ENCODE measurements at regions not wholly inside any gene's neighbourhood (a gene's known extent, or its start where the extent isn't known, plus 50 kb on each side); places are given as distances from the start of the nearest gene placed in this dataset.

- no peak overlapping the region for H3K4me3 ChIP-seq (ENCODE audit: low read depth, low read length)
- DNase-seq (ENCODE audit: low read depth), result no peak
- no peak for TF ChIP-seq CTCF (conservative IDR thresholded peaks at IDR 0.05; ENCODE audit: low read depth, low read length)
Observed at GRCh38 chr9:14487547-14488185, 173.7 kb upstream of the NFIB start.

GRCh38 chr9:14485366-14485765 is 171.4 kb upstream of the NFIB start:
- no peak for TF ChIP-seq CTCF (conservative IDR thresholded peaks at IDR 0.05; ENCODE audit: low read depth, low read length)
- H3K4me3 ChIP-seq (ENCODE audit: low read depth, low read length), result no peak overlapping the region
- no peak for DNase-seq (ENCODE audit: low read depth)

DNA sequence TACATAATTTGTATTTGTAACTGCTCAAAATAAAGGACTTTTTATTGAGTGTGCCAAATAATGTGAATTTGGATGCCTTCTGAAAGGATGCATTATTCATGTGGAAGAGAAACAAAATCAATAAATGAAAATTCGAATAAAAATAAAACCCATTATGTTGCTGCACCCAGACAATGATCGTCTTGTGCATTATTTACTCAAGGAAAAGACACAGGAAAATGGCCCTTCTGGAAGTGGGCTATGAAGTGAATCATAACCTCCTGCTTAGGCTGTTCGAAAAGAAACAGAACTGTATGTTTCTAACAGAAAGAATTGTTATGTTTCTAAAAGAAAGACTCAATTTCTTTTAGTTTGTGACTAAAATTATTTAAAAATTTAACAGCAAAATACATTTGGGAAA is 168.9 kb upstream of the NFIB start:
- DNase-seq (ENCODE audit: low read depth), result no peak
- TF ChIP-seq CTCF (conservative IDR thresholded peaks at IDR 0.05; ENCODE audit: low read depth, low read length), result no peak
- no peak overlapping the region for H3K4me3 ChIP-seq (ENCODE audit: low read depth, low read length)

DNA sequence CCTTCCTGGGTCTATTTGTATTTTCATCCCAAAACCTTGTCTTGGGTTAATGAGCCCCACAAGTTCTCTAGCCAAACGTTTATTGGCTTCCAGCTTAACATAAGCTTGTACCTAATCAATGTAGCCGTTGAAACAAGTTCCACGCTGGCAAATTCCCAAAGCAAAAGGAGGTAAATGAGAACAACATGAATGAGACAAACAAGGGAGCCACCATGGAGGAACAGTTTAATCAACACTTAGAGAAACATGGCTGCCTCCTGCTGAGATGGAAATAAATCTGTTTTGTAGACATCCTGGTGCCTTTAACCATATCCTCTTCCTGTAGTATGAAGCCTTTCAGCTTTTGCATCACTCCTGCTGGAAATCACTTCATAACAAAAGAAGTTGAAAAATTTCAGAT is 166.6 kb upstream of the NFIB start:
- no peak for DNase-seq (ENCODE audit: low read depth)
- no peak for TF ChIP-seq CTCF (conservative IDR thresholded peaks at IDR 0.05; ENCODE audit: low read depth, low read length)
- H3K4me3 ChIP-seq (ENCODE audit: low read depth, low read length), result no peak overlapping the region

GRCh38 chr9:14479163-14479560 is 165.2 kb upstream of the NFIB start:
- no peak overlapping the region for H3K4me3 ChIP-seq (ENCODE audit: low read depth, low read length)
- TF ChIP-seq CTCF (conservative IDR thresholded peaks at IDR 0.05; ENCODE audit: low read depth, low read length), result no peak
- DNase-seq (ENCODE audit: low read depth), result no peak

DNA sequence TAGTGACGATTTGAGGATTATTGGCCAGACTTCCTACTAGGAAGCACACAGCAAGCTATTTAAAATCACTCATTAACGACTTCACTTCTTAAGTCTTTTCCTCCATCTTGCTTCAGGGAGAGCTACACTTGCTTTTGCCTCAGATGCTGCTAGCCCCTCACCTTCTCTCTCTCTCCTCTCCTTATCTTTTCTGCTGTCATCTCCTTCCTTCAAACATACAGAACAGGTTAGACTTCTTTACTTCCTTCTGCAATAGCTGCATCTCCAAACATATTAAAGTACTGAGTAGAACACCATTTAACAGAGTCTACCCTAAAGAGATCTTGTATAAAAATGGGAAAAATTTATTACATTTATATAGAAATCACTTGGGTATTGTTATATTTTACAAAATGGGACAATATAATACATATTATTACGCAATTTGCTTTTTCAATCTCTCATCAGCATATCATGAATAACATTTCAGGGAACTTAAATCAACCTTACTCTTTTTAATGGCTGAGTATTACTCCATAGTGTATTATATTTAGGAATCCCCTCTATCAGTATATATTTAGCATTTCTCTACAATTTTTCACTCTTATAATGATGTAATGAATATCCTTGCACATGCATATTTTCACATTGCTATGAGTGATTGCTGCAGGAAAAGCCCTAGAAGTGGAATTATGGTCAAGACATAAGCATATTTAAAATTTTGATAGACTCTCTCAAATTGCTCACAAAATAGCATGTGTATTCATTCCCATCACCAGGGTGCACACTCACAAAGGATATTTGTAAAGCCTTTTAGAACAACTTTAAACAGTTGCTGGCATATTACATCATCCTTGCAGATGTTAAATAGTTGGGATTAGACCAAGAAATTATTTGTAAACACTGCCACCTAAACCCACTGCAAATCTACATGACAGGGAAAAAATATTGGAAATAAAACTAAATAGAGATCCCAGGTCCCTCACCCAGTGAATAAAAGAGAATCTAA is 164.5 kb upstream of the NFIB start:
- TF ChIP-seq CTCF (conservative IDR thresholded peaks at IDR 0.05; ENCODE audit: low read depth, low read length), result no peak
- no peak for DNase-seq (ENCODE audit: low read depth)
- no peak overlapping the region for H3K4me3 ChIP-seq (ENCODE audit: low read depth, low read length)

Measured in epithelial cell of proximal tubule (primary cell).